ENCODE measurements at regions not wholly inside any gene's neighbourhood (a gene's known extent, or its start where the extent isn't known, plus 50 kb on each side); places are given as distances from the start of the nearest gene placed in this dataset.

GRCh38 chr5:106307265-106307664 lies 1363.5 kb downstream of the EFNA5 start:
- no peaks in the 10 kb centered on the region for H3K36me3 ChIP-seq (ENCODE audit: control insufficient read depth, insufficient read depth, low read length)
- no peaks in the 10 kb centered on the region for H3K27me3 ChIP-seq (ENCODE audit: control insufficient read depth, insufficient read depth, low read length)
- DNase-seq: no peak
- no peaks in the 10 kb centered on the region for H3K9me3 ChIP-seq (replicated peaks; ENCODE audit: control insufficient read depth, low read depth, low read length)
- H3K4me1 ChIP-seq (ENCODE audit: control insufficient read depth, insufficient read depth, low read length): no peaks in the 10 kb centered on the region
- no peak overlapping the region for H3K27ac ChIP-seq (ENCODE audit: low read length)
- no peak overlapping the region for H3K4me3 ChIP-seq (ENCODE audit: low read length)
- WGBS (ENCODE audit: insufficient coverage): 100% methylated on average over 1 of the region's 5 CpGs

DNA sequence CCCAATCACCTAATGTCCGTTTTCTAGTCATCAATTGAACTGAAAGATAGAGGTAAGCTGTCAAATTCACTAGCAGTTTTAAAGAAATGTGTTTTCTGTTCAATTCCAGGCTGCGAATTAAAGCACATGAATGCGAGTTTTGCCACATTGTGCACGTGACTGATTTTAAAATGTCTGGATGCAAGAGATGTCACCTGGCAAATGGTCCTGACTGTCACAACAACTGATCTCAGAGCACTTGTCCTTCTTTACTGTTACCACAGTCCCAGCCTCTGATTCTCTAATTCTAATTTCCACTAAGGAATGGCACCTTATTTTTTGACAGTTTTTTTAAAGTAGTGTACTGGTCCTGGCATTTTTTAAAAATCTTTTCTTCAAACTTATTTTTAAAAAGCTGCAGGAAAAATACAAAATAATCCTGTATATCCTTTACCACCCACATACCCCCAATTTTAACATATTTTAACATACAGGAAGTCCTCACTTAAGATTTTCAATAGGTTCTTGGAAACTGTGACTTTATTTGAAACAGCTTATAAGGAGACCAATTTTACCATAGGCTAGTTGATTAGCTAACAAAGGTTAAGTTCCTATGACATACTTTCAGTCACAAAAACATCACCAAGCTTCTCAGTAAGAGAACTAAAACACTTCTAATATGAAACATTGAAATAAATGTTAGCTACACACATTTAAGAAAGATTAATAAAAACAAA lies 1364.3 kb downstream of the EFNA5 start:
- Histone ChIP-seq H3K27ac (ENCODE audit: low read length) (no peak overlapping the region), H3K4me3 (ENCODE audit: low read length) (no peak overlapping the region), H3K36me3 (ENCODE audit: control insufficient read depth, insufficient read depth, low read length) (no peaks in the 10 kb centered on the region), H3K9me3 (replicated peaks; ENCODE audit: control insufficient read depth, low read depth, low read length) (no peaks in the 10 kb centered on the region), H3K4me1 (ENCODE audit: control insufficient read depth, insufficient read depth, low read length) (no peaks in the 10 kb centered on the region), H3K27me3 (ENCODE audit: control insufficient read depth, insufficient read depth, low read length) (no peaks in the 10 kb centered on the region)
- no peak for DNase-seq
- 82% methylated on average over 3 of the region's 4 CpGs for WGBS (ENCODE audit: insufficient coverage)

DNA sequence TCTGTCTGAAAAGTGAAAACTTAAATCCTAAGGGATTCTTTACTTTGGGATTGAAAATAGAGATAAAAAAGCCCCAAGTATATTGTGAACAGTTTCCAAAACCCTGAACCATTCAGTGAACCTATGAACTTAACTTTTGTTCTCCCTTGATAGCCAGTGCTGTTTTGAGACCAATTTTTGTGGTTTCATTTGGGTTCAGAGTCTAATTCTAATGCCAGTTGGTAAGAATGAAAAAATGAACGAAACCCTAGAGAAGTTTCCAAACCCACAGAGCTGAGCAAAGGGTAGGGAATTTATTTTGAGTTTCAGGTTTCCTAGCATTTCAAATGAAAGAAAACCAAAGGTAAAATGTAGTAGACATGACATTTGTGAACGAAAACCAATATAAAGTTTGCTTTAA lies 1366.8 kb downstream of the EFNA5 start:
- Histone ChIP-seq H3K9me3 (replicated peaks; ENCODE audit: control insufficient read depth, low read depth, low read length) (no peaks in the 10 kb centered on the region), H3K36me3 (ENCODE audit: control insufficient read depth, insufficient read depth, low read length) (no peaks in the 10 kb centered on the region), H3K27me3 (ENCODE audit: control insufficient read depth, insufficient read depth, low read length) (no peaks in the 10 kb centered on the region), H3K4me3 (ENCODE audit: low read length) (no peak overlapping the region), H3K27ac (ENCODE audit: low read length) (no peak overlapping the region), H3K4me1 (ENCODE audit: control insufficient read depth, insufficient read depth, low read length) (no peaks in the 10 kb centered on the region)
- 60% methylated on average over 1 of the region's 2 CpGs for WGBS (ENCODE audit: insufficient coverage)
- no peak for DNase-seq

- H3K4me3 ChIP-seq (ENCODE audit: low read length): no peak overlapping the region
- no peaks in the 10 kb centered on the region for H3K9me3 ChIP-seq (replicated peaks; ENCODE audit: control insufficient read depth, low read depth, low read length)
- H3K36me3 ChIP-seq (ENCODE audit: control insufficient read depth, insufficient read depth, low read length): no peaks in the 10 kb centered on the region
- no peaks in the 10 kb centered on the region for H3K27me3 ChIP-seq (ENCODE audit: control insufficient read depth, insufficient read depth, low read length)
- no CpG with 5 or more reads among the region's 2 CpGs for WGBS (ENCODE audit: insufficient coverage)
- no peak overlapping the region for H3K27ac ChIP-seq (ENCODE audit: low read length)
- DNase-seq: no peak
- H3K4me1 ChIP-seq (ENCODE audit: control insufficient read depth, insufficient read depth, low read length): no peaks in the 10 kb centered on the region
Measured at GRCh38 chr5:106292654-106293053, 1378.1 kb downstream of the EFNA5 start.

DNA sequence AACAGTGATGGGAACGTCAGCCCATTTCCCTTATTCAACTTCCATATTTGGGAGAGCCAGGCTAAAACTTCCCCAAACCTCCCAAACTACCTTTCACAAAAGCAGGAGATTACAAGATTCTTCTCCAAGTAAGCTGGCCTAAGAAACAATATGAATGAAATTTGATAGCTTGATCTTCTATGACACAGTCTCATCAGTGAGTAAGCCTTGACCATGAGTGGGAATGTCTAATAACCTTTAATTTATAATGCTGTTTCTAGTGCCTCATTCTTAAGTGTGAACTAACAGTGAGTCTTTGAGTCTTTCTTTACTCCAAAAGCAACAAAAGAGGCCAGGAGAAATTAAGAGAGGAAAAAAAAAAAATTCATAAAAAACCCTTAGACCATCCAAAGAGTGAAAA lies 1379.9 kb downstream of the EFNA5 start:
- no CpG with 5 or more reads among the region's 1 CpG for WGBS (ENCODE audit: insufficient coverage)
- Histone ChIP-seq H3K4me3 (ENCODE audit: low read length) (no peak overlapping the region), H3K27me3 (ENCODE audit: control insufficient read depth, insufficient read depth, low read length) (no peaks in the 10 kb centered on the region), H3K36me3 (ENCODE audit: control insufficient read depth, insufficient read depth, low read length) (no peaks in the 10 kb centered on the region), H3K9me3 (replicated peaks; ENCODE audit: control insufficient read depth, low read depth, low read length) (no peaks in the 10 kb centered on the region), H3K27ac (ENCODE audit: low read length) (no peak overlapping the region), H3K4me1 (ENCODE audit: control insufficient read depth, insufficient read depth, low read length) (no peaks in the 10 kb centered on the region)
- no peak for DNase-seq

GRCh38 chr5:106288979-106289378 lies 1381.8 kb downstream of the EFNA5 start:
- H3K36me3 ChIP-seq (ENCODE audit: control insufficient read depth, insufficient read depth, low read length): no peaks in the 10 kb centered on the region
- H3K4me1 ChIP-seq (ENCODE audit: control insufficient read depth, insufficient read depth, low read length): no peaks in the 10 kb centered on the region
- DNase-seq: no peak
- WGBS (ENCODE audit: insufficient coverage): no CpG with 5 or more reads among the region's 3 CpGs
- H3K27ac ChIP-seq (ENCODE audit: low read length): no peak overlapping the region
- no peaks in the 10 kb centered on the region for H3K9me3 ChIP-seq (replicated peaks; ENCODE audit: control insufficient read depth, low read depth, low read length)
- H3K27me3 ChIP-seq (ENCODE audit: control insufficient read depth, insufficient read depth, low read length): no peaks in the 10 kb centered on the region
- no peak overlapping the region for H3K4me3 ChIP-seq (ENCODE audit: low read length)

DNA sequence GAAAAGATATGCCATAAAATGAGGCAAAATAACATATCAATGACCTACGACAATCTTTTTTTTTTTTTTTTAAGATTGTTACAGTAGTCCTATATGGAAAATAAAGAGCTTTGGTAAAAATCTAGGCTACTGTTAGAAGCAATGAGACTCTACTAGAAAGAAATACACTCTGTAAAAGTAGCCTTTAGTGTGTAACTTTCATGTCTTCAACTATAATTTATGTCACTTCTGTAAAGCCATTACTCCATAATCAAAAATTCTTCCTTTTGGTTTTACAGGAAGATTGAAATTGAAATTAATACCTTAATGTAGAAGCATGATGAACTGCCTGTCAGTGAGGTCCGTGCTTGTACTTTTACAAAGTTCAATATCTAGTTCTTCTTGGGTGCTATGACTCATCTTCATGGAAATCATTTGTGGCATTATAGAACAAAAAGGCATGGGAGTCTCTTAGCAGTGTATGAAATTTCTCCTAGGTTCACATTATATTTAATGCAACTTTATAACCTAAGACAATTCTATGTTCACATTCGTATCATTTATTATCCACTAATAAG lies 1393.1 kb downstream of the EFNA5 start:
- no CpG with 5 or more reads among the region's 3 CpGs for WGBS (ENCODE audit: insufficient coverage)
- Histone ChIP-seq H3K36me3 (ENCODE audit: control insufficient read depth, insufficient read depth, low read length) (no peaks in the 10 kb centered on the region), H3K9me3 (replicated peaks; ENCODE audit: control insufficient read depth, low read depth, low read length) (no peaks in the 10 kb centered on the region), H3K27me3 (ENCODE audit: control insufficient read depth, insufficient read depth, low read length) (no peaks in the 10 kb centered on the region), H3K4me3 (ENCODE audit: low read length) (no peak overlapping the region), H3K4me1 (ENCODE audit: control insufficient read depth, insufficient read depth, low read length) (no peaks in the 10 kb centered on the region), H3K27ac (ENCODE audit: low read length) (no peak overlapping the region)
- no peak for DNase-seq

DNA sequence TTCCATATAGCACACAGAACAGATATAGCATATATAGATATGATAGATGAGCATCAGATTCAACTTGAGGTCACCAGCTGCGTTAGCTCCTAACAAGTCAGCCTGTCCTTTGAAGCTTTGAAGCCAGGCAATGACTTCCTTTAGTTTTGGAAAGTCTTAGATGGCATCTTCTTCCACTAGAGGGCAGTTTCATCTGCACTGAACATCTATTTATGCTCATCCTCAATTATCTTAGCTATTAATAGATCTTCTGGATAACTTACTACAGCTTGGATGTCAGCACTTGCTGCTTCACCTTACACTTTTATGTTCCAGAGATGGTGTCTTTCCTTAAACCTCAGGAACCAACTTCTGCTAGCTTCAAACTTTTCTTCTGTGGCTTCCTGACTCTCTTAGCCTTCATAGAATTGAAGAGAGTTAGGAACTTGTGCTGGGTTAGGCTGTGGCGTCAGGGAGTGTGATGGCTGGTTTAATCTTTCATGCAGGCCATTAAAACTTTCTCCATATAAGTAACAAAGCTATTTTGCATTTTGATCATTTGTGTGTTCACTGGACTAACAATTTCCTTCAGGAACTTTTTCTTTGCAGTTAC lies 1401.4 kb downstream of the EFNA5 start:
- Histone ChIP-seq H3K4me1 (ENCODE audit: control insufficient read depth, insufficient read depth, low read length) (no peaks in the 10 kb centered on the region), H3K4me3 (ENCODE audit: low read length) (no peak overlapping the region), H3K9me3 (replicated peaks; ENCODE audit: control insufficient read depth, low read depth, low read length) (no peaks in the 10 kb centered on the region), H3K27me3 (ENCODE audit: control insufficient read depth, insufficient read depth, low read length) (no peaks in the 10 kb centered on the region), H3K36me3 (ENCODE audit: control insufficient read depth, insufficient read depth, low read length) (no peaks in the 10 kb centered on the region), H3K27ac (ENCODE audit: low read length) (no peak overlapping the region)
- peak; percentile 30 for DNase-seq
- no CpG with 5 or more reads among the region's 2 CpGs for WGBS (ENCODE audit: insufficient coverage)

GRCh38 chr5:106267256-106267655 lies 1403.5 kb downstream of the EFNA5 start:
- Histone ChIP-seq H3K9me3 (replicated peaks; ENCODE audit: control insufficient read depth, low read depth, low read length) (no peaks in the 10 kb centered on the region), H3K36me3 (ENCODE audit: control insufficient read depth, insufficient read depth, low read length) (no peaks in the 10 kb centered on the region), H3K27ac (ENCODE audit: low read length) (no peak overlapping the region), H3K4me3 (ENCODE audit: low read length) (no peak overlapping the region), H3K27me3 (ENCODE audit: control insufficient read depth, insufficient read depth, low read length) (no peaks in the 10 kb centered on the region), H3K4me1 (ENCODE audit: control insufficient read depth, insufficient read depth, low read length) (no peaks in the 10 kb centered on the region)
- no peak for DNase-seq
- WGBS (ENCODE audit: insufficient coverage): no CpG with 5 or more reads among the region's 3 CpGs

GRCh38 chr5:106262395-106262794 lies 1408.3 kb downstream of the EFNA5 start:
- Histone ChIP-seq H3K4me1 (ENCODE audit: control insufficient read depth, insufficient read depth, low read length) (no peaks in the 10 kb centered on the region), H3K36me3 (ENCODE audit: control insufficient read depth, insufficient read depth, low read length) (no peaks in the 10 kb centered on the region), H3K27me3 (ENCODE audit: control insufficient read depth, insufficient read depth, low read length) (no peaks in the 10 kb centered on the region), H3K9me3 (replicated peaks; ENCODE audit: control insufficient read depth, low read depth, low read length) (no peaks in the 10 kb centered on the region), H3K4me3 (ENCODE audit: low read length) (no peak overlapping the region), H3K27ac (ENCODE audit: low read length) (no peak overlapping the region)
- DNase-seq: no peak

Measured in muscle of leg (tissue), 3 donors.